ENCODE measurements at regions not wholly inside any gene's neighbourhood (a gene's known extent, or its start where the extent isn't known, plus 50 kb on each side); places are given as distances from the start of the nearest gene placed in this dataset.
"Not testable (repeated sequence)": the region's sequence is repeated elsewhere in the genome, so short reads cannot be mapped to it uniquely, and the experiment has no call there.

DNA sequence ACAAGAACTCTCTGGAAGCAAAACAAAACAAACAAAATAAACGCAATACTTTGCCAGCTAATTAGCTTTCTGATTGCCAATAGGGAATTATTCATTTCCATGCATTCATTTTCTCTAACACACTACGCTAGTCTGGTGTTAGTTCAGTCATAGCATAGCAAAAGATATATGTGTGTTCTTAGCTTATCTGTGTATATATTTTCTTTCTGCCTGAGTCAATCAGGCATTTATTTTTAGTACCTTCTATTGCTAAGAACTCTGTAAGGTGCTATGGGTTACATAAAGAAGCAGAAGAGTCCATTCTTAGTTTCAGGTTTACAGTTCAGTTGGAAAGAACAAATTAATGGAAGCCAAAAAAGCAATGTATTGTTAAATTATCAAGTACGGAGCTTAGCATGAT, 490.9 kb downstream of the KLF5 start:
- DNase-seq, result no peak

DNA sequence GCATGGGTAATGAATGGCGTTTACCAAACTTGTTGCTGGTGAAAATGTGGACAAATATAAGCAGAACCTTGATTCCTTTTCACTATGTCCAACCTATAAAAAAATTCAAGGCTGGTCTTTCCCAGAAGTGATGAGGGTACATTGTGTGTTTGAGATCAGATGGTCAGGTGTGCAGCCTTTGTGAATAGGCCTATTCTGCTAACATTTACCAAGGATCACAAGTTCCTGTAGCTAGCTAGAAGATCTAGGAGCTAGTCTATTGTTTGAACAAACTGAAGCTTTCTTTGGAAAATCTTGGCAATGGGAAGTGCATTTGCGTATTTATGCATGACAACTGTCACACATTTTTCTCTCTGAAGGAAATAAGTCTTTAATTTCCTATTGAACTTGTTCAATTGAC, 489.6 kb downstream of the KLF5 start:
- DNase-seq, result no peak

DNA sequence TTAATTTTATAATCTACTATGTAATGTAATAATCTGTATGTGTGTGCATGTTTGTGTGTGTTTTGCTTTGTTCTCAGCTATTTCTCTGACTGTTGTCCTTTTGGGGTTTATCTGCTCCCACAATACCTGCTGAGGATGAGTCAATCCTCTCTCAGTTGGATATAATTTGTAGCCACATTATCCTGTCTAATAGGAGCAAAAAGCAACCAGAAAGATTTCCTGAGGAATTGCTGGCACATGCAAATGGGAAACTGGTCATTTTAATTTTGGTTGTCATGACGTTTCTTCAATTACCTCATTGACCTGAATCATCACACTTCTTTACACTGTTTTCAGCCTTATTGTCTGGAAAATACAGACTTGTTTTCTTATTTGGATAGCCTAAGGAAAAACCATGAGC, 488.4 kb downstream of the KLF5 start:
- no peak for DNase-seq

DNA sequence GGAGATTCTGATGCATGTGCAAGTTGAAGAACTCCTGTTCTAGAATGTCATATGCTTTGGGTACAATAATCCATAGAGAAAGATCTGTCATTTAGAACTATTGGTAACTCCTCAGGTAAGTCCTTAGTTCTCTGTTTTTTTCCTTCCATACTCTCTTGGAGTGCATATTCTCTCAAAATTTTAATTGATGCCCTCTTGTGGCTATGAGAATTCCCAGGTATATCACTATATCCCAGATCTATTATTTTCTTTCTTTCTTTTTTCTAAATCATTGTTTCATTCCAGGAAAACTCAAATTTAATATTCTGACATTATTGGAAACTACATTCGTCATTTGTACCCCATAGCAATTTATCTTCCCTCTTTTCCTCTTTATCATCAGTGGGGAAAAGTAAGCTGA, 485.4 kb downstream of the KLF5 start:
- no peak for DNase-seq

DNA sequence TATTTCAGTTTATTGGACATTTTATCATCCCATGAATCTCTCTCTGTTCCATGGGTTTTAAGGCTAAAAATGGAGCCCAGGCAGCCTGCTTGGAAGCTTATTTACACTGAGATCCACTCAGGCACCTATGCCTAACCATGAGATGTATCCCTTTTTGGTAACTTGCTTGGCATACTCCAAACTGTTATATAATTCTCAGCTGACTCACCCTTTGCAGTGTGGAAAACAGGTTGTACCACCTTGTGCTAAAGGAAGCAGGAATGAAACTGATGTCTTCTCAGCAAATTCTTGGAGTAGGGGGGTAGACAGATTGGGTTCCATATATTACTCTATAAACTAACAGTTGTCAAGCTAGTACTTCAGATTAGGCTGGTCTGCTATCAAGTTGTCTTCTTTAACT, 483.6 kb downstream of the KLF5 start:
- no peak for DNase-seq

DNA sequence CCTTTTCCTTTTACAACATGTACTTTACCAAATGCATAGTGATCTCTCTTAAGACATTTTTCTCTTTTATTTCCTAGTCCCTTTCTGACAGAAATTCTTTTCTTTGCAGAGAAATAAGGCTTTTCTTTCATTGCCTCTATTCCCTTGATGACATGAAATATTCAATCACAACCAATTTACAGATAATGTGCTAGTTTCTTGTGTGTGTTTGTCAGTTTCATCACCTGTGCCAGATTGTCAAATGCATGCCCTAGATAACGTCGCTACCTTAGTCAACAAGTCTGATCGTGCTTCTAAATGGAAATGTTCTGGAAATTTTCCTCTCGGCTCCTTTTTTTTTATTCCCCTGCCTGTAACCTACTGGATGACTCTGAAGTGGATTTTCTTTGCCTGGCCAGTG, 478.1 kb downstream of the KLF5 start:
- DNase-seq, result no peak

DNA sequence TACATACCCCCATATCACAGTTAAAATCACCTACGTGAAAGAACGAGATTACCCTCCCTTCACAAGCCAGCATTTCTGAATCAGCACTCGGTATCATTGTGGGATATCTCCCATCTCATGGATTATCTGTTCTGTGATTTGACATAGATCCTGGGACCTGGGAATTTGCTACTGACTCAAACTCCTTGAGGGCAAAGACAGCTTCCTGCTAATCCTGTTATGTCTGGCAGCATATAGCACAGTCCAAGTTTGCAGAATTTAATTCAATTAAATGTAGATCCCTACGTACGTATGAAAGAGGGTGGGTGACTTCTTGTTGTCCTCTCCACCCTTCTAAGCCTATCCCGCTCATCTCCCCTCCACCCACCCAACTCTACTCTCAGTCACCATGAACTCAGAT, 476.5 kb downstream of the KLF5 start:
- no peak for DNase-seq

DNA sequence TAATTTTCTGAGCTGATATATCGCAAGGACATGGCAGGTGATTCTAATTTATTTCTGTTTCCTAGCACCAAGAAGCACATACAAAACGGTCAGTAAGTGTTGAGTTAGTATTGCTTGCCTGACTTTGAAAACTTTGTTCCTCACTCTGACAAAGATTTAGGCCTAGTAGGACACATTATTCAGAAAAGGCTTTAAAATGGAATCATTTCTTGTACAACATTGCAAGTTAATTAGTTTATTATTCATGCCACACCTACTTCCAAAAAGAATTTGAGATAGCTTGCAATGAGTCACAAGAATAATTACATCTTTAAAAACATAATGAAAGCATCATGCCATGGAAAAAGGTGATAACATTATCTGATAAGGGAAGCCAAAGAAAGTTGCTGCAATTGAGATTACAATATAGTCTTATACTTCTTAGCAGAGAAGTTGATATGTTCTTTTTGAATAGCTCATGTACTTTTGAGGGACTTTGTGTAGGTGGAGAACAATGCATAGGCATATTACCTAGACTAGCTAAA, 474.2 kb downstream of the KLF5 start:
- DNase-seq, result no peak

DNA sequence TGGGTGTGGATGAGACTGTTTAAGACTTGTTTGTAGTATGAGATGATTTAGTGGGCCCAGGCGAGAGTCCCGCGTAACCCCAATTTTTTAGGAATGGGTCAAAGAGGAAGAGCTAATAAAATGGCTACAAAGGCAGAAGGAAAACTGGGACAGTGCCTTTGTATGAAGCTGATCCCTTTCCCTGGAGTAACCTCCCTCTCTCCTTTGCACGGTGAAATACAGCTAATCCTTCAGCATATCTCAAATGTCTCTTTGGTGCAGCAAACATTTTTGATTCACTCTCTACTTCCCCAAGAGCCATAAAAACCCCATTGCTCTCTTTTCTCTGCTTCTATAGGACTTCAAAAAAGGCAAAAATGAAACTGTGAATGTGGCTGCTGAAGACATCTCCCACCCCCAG, 473.8 kb downstream of the KLF5 start:
- no peak for DNase-seq

DNA sequence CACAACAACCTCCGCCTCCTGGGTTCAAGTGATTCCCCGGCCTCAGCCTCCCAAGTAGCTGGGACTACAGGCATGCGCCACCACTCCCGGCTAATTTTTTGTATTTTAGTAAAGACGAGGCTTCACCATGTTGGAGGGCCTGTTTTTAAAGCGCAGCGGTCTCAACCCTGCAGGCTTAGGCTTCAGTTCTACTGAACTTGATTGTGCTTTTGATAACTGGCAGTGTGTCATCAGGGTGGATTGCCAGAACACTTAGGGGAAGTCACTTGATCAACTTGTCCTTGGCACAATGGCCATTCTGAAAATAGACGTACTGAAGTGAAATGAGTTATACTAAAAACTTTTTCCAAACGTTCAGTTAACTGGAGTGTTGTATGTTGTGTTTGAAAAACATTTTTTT, 472.2 kb downstream of the KLF5 start:
- no peak for DNase-seq

DNA sequence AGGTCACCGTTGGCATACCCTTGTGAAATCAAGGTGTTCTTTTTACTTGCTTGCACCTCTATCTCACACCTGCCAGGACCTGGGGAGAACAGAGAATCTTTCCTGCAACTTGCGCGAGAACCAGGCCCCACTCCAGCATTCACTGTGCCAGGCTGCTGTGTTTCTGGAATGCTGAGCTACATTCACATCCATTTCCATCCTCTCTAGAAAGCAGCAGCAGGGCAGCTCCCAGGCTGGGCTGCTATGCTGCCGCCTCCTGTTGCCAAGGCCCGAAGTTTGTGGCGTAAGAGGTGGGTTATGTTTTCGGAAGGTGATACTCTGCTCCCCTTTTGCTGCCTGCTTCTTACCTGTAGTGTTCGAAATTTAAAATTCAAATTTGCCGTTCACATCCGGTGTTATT, 464.1 kb downstream of the KLF5 start:
- no peak for DNase-seq

DNA sequence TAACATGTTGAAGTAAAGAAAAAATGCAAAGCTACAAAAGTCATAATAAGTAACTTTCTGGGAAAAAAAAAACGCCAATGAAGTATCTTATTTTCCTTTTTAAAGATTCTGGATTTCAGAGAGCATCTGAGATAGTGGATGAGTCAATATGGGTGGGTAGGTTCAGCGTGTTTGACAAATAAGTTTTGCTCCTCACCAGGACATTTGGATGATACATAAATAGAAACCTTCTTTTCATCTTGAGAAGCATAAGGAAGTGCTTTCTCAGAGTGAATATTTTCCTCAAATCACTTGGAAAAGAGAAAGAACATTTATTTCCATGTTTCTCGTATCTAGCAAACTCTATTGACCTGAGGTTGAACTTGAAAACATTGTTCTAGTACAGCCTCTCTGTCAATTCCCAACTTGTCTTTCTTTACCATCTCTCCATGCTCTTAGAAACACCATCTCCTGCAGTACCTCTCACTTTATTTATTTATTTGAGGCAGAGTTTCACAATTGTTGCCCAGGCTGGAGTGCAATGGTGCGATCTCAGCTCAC, 463.2 kb downstream of the KLF5 start:
- DNase-seq, result no peak

DNA sequence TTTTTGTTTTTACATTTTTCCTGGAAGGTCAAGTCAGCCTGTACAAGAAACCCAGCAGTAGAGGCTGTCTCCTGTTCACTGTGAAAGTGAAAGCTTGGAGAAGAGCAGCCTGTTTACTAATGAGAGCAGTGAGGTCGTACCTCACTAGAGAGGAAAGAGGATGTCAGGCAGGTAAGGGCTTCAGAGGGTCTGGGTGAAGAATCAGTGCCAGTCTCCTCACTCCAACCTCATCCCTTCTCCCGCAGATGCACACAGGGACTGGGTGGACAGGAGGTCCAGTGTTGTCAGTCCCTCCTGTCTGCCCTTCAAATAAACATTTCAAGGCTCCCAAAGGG, 462.5 kb downstream of the KLF5 start:
- DNase-seq, result peak in 2 of 5 donors; percentile 3 to 34

DNA sequence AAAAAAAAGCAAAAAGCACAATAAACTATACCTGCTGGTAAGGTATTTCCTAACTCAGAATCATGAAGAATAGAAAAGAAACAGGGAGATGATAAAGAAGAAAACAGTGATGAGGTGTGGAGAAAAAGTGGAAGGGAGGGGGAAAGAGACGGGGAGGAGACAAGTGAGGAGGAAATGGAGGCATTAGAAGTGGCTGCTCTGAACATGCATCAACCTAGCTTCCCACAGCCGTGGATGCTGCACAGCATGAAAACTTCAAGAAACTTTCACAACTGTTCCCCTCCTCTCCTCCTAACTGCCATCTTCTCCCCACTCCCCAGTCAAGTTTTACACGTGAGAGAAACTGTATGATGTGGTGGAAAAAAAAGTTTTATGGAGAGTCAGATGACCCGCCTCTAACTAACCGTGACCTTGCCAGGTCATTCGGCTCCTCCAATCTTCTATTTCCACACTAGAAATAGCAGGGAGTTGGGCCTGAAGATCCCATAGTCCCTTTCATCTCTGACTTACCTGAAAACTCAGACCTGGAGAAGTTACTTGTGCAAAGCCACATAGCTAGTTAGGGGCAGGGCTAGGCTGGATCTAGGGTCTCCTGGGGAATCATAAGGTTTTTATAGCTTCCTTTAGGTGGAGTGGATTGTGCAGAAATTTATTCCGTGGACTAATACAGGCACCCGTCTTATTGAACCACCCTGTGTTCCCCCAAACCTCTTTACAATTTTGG, 461.9 kb downstream of the KLF5 start:
- DNase-seq, result peak in 2 of 5 donors; percentile 1 to 2

DNA sequence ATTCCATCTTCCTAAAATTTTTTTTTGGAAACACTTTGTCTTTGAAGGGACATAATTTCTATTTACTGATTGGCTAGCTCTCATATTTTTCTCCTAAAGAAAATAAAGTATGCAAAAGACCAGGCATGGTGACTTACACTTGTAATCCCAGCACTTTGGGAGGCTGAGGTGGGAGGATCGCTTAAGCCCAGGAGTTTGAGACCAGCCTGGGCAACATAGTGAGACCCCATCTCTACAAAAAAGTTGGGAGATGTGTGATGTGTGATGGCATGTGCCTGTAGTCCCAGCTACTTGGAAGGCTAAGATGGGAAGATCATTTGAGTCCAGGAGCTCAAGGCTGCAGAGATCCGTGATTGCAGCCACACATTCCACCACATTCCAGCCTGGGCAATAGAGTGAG, 461.3 kb downstream of the KLF5 start:
- not testable (repeated sequence) for DNase-seq

DNA sequence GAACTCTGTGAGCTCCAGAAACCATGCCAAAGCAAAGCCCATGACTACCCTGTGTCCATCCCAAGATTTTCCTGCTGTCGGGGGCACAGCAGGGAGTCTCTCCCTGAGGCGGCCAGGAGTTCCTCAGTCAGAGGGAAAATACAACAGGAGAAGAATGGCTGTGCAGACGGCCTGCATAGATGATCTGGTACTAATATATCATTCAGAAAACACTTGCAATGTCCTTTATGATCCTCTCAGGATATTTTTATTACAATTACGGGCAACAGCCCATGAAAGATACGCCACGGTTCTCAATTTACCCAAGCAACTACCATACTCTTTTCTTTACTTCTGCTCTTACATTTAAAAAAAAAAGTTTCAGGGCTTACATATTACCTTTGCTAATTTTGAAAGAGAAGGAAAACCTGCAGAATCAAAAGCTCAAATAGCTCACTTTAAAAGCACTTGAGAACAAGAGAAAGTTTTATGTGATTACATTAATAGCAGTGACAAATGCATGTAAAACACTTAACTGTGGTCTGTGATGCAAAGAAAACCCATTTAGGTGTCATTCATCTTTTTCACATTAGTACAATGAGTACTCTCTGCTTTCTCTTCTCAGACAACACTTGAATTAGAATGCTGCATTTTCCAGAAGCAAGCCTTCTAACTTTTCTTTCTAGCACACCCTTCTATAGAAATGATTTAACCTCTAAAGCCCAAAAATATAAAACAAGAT, 460.8 kb downstream of the KLF5 start:
- no peak for DNase-seq

DNA sequence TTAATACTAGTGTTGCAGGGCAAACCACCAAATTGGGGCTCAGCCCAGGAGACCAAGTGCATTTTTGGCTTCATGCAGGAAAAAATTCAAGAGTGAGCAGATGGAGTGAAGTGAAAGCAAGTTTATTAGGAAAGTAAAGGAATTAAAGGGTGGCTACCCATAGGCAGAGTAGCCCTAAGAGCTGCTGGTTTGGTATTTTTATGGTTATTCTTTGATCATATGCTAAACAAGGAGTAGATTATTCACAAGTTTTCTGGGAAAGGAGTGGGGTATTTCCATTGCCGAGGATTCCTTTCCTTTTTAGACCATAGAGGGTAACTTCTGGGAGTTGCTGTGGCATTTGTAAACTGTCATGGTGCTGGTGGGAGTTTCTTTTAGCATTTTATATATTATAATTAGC, 459.0 kb downstream of the KLF5 start:
- DNase-seq, result no peak

DNA sequence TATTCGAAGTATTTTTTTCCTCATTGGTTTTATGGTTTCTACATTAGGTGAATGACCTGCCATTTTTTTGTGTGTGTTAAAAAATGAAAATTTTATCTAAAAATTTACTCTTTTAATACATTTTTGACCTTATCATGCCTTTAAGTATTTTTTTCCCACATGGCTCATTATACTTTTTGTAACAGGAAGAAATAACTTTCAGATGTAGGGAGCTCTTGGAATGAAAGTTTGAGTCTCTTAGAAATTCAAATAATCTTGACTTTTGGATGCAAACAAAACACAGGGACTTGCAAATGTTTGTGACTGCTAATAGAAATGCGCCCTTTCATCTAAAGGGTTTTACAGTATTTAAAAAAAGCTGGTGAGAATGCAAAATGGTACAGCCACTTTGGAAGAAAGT, 457.9 kb downstream of the KLF5 start:
- DNase-seq, result no peak

DNA sequence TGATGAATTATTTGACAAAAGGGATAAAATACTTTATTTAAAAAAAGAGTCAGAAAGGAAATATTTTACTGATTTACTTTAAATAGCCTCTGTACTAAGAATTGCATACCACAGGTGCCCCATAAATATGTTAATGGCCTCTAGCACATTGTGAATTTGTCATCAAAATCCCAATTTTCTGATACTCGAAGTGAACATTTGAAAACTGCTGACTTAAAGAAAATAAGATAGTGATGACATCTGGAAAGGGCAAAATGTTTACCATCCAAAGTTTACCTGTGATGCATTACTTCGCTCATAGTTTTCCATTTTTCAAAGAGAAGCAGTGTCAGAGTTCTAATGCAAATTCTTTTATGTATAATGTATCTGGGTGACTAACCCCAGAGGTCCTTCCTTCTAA, 455.4 kb downstream of the KLF5 start:
- no peak for DNase-seq

DNA sequence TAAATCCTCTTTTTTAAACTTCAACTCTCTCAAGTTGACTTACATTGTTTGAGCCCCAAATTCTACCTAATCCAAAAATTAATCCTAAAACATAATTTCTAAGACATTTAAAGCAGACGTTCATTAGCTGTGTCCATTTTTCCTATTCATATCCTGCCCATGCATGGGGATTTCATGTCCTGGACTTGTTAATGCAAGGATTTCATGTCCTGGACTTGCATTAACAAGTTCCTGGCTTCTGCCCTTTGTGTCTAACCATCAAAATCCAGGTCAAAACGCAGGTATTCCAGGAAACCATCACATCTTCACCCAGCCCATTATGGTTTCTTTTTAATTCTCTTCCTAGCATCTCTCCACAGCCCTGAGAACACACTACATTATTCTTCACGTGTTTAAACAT, 454.9 kb downstream of the KLF5 start:
- no peak for DNase-seq

DNA sequence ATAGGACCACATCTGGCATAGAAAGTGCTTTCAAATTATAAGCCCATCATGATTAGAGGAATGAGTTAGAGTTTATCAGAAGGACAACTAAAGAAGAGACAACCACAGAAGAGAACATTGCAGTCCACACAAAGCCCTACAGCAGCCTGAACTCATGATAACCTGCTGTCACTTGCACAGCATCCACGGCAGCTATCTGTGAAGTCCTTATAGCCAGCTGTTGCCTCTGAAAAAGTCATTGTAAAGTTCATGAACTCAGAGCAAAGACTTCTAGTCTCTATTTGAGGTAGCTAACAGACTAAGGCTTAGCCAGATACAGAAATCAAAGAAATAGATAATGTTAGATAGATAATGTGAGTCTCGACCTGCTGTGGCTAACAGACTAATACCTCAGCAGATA, 450.0 kb downstream of the KLF5 start:
- DNase-seq, result no peak

DNA sequence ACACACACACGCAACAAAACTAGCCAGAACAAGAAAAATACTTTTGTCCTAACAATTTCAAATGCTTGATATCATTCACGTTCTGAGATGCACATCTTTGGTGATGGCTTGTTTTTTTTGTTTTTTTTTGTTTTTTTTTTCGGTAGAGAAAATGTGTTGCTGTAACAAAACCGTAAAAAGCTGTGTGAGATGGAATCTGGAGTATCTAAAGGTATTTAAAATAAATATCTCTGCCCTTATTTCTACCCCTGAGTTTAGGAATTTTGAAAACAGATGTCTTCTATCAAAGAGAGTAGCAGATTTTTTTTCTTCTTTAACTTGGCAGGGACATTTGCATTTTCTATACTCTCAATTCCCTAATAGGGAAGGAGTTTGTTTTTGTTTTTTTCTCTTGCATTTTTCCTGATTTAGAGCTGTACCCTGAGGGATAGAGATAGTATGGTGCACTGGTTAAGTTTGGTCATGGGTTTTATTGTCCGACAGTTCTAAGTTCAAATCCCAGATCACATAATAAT, 446.6 kb downstream of the KLF5 start:
- DNase-seq, result no peak

DNA sequence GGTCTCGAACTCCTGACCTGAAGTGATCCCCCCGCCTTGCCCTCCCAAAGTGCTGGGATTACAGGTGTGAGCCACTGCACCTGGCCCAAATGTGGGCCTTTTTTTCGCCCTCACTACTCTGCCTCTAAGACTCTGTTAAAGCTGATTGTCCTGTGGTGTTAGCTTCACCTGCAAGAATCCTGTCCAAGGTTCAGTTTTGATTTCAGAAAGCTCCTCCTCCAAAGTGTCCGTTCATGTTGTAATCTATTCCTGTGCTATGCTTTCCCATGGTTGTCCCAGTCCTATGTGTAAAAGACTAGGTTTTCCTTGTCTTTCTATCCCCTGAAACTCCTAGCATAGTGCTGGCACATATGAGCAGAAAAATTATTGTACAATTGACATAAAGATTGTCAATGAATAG, 440.9 kb downstream of the KLF5 start:
- DNase-seq, result no peak

DNA sequence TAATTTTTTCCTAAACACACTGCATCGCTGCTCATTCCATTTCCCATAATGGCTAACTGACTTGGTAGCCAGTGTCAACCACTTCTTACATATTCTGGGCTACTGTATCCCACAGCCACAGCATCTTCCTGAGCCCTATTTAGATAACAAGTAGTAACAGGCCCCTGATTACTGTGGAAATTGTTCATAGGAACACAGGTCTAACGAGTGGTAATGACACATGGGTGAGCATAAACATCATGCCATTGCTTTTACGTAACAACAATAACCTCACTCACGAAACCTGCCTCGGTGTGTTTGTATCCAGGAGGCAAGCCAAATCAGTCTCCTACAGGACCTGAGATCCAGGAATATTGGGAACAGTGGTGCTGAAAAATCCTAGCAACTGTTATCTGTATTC, 438.6 kb downstream of the KLF5 start:
- DNase-seq, result no peak
